H1 (cell line): ENCODE measurements at regions not wholly inside any gene's neighbourhood (a gene's known extent, or its start where the extent isn't known, plus 50 kb on each side); places are given as distances from the start of the nearest gene placed in this dataset.

Experiments
- CTCF ChIA-PET: fragments of 300-600 bp; sonication (Branson Sonifier 250); formaldehyde crosslinking; loops from one replicate; lab custom pipeline; 2021; ENCODE audit not compliant: partially characterized antibody; lab: Charles Lee
- POLR2A ChIA-PET: fragments of 300-600 bp; sonication (Branson Sonifier 250); formaldehyde crosslinking; loops from one replicate; lab custom pipeline; 2021; ENCODE audit warnings: inconsistent platforms; ENCODE audit not compliant: partially characterized antibody; lab: Charles Lee
- DNase-seq, 2 experiments: peaks; one replicate each; pipeline versions ENCODE4 v3.0.0 to v3.0.0-alpha.2; 2010 to 2022; ENCODE audit warnings: low spot score in 2 of 2, low read depth in 1 of 2, mixed read lengths in 1 of 2
- FAIRE-seq: peaks from 2 replicates; lab custom pipeline; 2011; peaks lifted over from hg19 to GRCh38; lab: Jason Lieb, UNC
- H2AFZ ChIP-seq: 2 replicates; pipeline ENCODE4 v1.8.1; 2012; ENCODE audit warnings: low read length, inconsistent platforms
- H2AK5ac ChIP-seq: 2 replicates; pipeline ENCODE4 v1.6.1; 2013; ENCODE audit warnings: low read depth, low read length
- H2BK120ac ChIP-seq: replicated peaks from 2 replicates; pipeline ENCODE3; 2013; ENCODE audit warnings: low read depth, low read length, inconsistent platforms
- H2BK12ac ChIP-seq: 2 replicates; pipeline ENCODE4 v1.6.1; 2013; ENCODE audit warnings: low read depth, low read length
- H2BK15ac ChIP-seq: 2 replicates; pipeline ENCODE4 v1.6.1; 2013; ENCODE audit warnings: low read length
- H2BK20ac ChIP-seq: 2 replicates; pipeline ENCODE4 v1.6.1; 2013; ENCODE audit warnings: low read length
- H2BK5ac ChIP-seq: 2 replicates; pipeline ENCODE4 v1.6.1; 2013; ENCODE audit warnings: low read depth, low read length
- H3K14ac ChIP-seq: 2 replicates; pipeline ENCODE4 v1.6.1; 2013; ENCODE audit warnings: inconsistent platforms; ENCODE audit not compliant: insufficient read length
- H3K18ac ChIP-seq: 2 replicates; pipeline ENCODE4 v1.6.1; 2013; ENCODE audit warnings: low read length; ENCODE audit errors: extremely low read depth
- H3K23ac ChIP-seq: 2 replicates; pipeline ENCODE4 v1.6.1; 2013; ENCODE audit warnings: inconsistent platforms; ENCODE audit not compliant: insufficient read length
- H3K23me2 ChIP-seq: 2 replicates; pipeline ENCODE4 v1.6.1; 2013; ENCODE audit warnings: low read depth, low read length
- H3K27ac ChIP-seq: 2 replicates; pipeline ENCODE4 v1.6.1; 2011; ENCODE audit warnings: low read depth, low read length, inconsistent platforms
- H3K27me3 ChIP-seq, 4 experiments: replicated peaks in 1 of 4; 1 replicate in 1 of 4; 2 replicates in 3 of 4; pipeline versions ENCODE4 v1.6.1 to v1.8.1; 2011 to 2013; ENCODE audit warnings: low read length in 3 of 4, mild to moderate bottlenecking in 3 of 4, inconsistent platforms in 2 of 4, mixed read lengths in 2 of 4, moderate library complexity in 1 of 4; ENCODE audit not compliant: control insufficient read depth in 3 of 4, insufficient read depth in 3 of 4; ENCODE audit errors: extremely low read depth in 1 of 4
- H3K36me3 ChIP-seq, 4 experiments: 2 replicates each; pipeline versions ENCODE4 v1.6.1 to v1.8.1; 2011 to 2013; ENCODE audit warnings: mild to moderate bottlenecking in 4 of 4, low read length in 3 of 4, moderate library complexity in 2 of 4, control low read depth in 1 of 4, inconsistent platforms in 1 of 4; ENCODE audit not compliant: insufficient read depth in 4 of 4, control insufficient read depth in 2 of 4
- H3K4ac ChIP-seq: replicated peaks from 2 replicates; pipeline ENCODE3; 2013; ENCODE audit warnings: low read length, low read depth, mixed read lengths, inconsistent platforms; ENCODE audit not compliant: insufficient read length
- H3K4me1 ChIP-seq, 4 experiments: replicated peaks in 1 of 4; 1 replicate in 1 of 4; 2 replicates in 3 of 4; pipeline versions ENCODE4 v1.6.1 to v1.8.1; 2011 to 2013; ENCODE audit warnings: low read length in 3 of 4, inconsistent platforms in 2 of 4, mixed read lengths in 1 of 4; ENCODE audit not compliant: insufficient read depth in 4 of 4, control insufficient read depth in 3 of 4
- H3K4me2 ChIP-seq, 2 experiments: 2 replicates each; pipeline versions ENCODE4 v1.6.1 to v1.8.1; 2011 to 2013; ENCODE audit warnings: low read depth in 2 of 2, low read length in 2 of 2, control low read depth in 1 of 2, inconsistent platforms in 1 of 2, mild to moderate bottlenecking in 1 of 2; ENCODE audit not compliant: insufficient read depth in 1 of 2
- H3K4me3 ChIP-seq, 4 experiments: fragments of 200-600, 300-600 bp in 1 of 4; sonication (generic), shearing (Covaris generic), sonication (Bioruptor Twin) in 1 of 4; 2 replicates each; pipeline versions ENCODE4 v1.5.1 to v1.8.1; 2011 to 2016; ENCODE audit warnings: low read length in 4 of 4, low read depth in 3 of 4, control low read depth in 2 of 4, inconsistent platforms in 2 of 4, mild to moderate bottlenecking in 2 of 4, mixed read lengths in 1 of 4, moderate library complexity in 1 of 4; ENCODE audit not compliant: insufficient read depth in 2 of 4; ENCODE audit errors: extremely low read depth in 1 of 4
- H3K56ac ChIP-seq: replicated peaks from 2 replicates; pipeline ENCODE3; 2013; ENCODE audit warnings: low read depth, mild to moderate bottlenecking, mixed read lengths, low read length, inconsistent platforms; ENCODE audit not compliant: insufficient read length
- H3K79me1 ChIP-seq: 2 replicates; pipeline ENCODE4 v1.6.1; 2013; ENCODE audit warnings: low read depth, low read length, control low read depth
- H3K79me2 ChIP-seq, 2 experiments: 2 replicates each; pipeline versions ENCODE4 v1.6.1 to v1.8.1; 2012 to 2013; ENCODE audit warnings: low read length in 2 of 2, mild to moderate bottlenecking in 2 of 2, inconsistent platforms in 1 of 2; ENCODE audit not compliant: insufficient read depth in 2 of 2, control insufficient read depth in 1 of 2
- H3K9ac ChIP-seq, 4 experiments: replicated peaks in 1 of 4; 1 replicate in 1 of 4; 2 replicates in 3 of 4; pipeline versions ENCODE4 v1.6.1 to v1.8.1; 2011 to 2013; ENCODE audit warnings: low read depth in 3 of 4, low read length in 3 of 4, control low read depth in 2 of 4, mild to moderate bottlenecking in 2 of 4, moderate library complexity in 2 of 4, inconsistent platforms in 1 of 4; ENCODE audit errors: extremely low read depth in 1 of 4
- H3K9me3 ChIP-seq, 2 experiments: 2 replicates each; pipeline versions ENCODE4 v1.6.1 to v1.8.1; 2012 to 2013; ENCODE audit warnings: mild to moderate bottlenecking in 2 of 2, moderate library complexity in 2 of 2, control low read depth in 1 of 2, inconsistent platforms in 1 of 2, low read depth in 1 of 2, low read length in 1 of 2, mixed read lengths in 1 of 2; ENCODE audit not compliant: insufficient read depth in 2 of 2
- H4K20me1 ChIP-seq, 2 experiments: replicated peaks in 1 of 2; 2 replicates each; pipeline versions ENCODE3 to v1.8.1; 2011 to 2013; ENCODE audit warnings: inconsistent platforms in 2 of 2, low read length in 2 of 2, mild to moderate bottlenecking in 1 of 2; ENCODE audit not compliant: insufficient read depth in 2 of 2, control insufficient read depth in 1 of 2
- H4K5ac ChIP-seq: 2 replicates; pipeline ENCODE4 v1.6.1; 2013; ENCODE audit warnings: low read length, low read depth, mixed read lengths, inconsistent platforms; ENCODE audit not compliant: insufficient read length
- H4K8ac ChIP-seq: 2 replicates; pipeline ENCODE4 v1.8.0; 2013; ENCODE audit warnings: mild to moderate bottlenecking, moderate library complexity, low read length, inconsistent platforms; ENCODE audit not compliant: insufficient read depth; ENCODE audit errors: extremely low read depth
- H4K91ac ChIP-seq: replicated peaks from 2 replicates; pipeline ENCODE3; 2013; ENCODE audit warnings: low read length, mixed read lengths, inconsistent platforms; ENCODE audit not compliant: insufficient read length
- BRCA1 ChIP-seq: IDR thresholded peaks from 2 replicates; pipeline ENCODE4 v1.6.1; 2012; ENCODE audit warnings: low read depth, low read length, improper control_type of control experiment
- EGR1 ChIP-seq: IDR thresholded peaks from 2 replicates; pipeline ENCODE4 v1.6.1; 2011; ENCODE audit warnings: low read depth, low read length, borderline replicate concordance
- EZH2 ChIP-seq: fragments of 200-600 bp; sonication (generic); IDR thresholded peaks from 2 replicates; pipeline ENCODE4 v1.7.1; 2012; ENCODE audit warnings: low read depth, mild to moderate bottlenecking, moderate library complexity, low read length, inconsistent platforms; ENCODE audit not compliant: severe bottlenecking
- HDAC6 ChIP-seq: IDR thresholded peaks from one replicate; pipeline ENCODE4 v1.7.1; 2012; ENCODE audit warnings: low read depth, mild to moderate bottlenecking, inconsistent platforms, low read length, moderate library complexity
- KDM4A ChIP-seq: IDR thresholded peaks from one replicate; pipeline ENCODE4 v1.7.1; 2012; ENCODE audit warnings: low read depth, mild to moderate bottlenecking, moderate library complexity, low read length, inconsistent platforms; ENCODE audit not compliant: severe bottlenecking
- RFX5 ChIP-seq: IDR thresholded peaks from 2 replicates; pipeline ENCODE4 v1.6.1; 2011; ENCODE audit warnings: low read depth, low read length, improper control_type of control experiment, borderline replicate concordance
- SP2 ChIP-seq: IDR thresholded peaks from 2 replicates; pipeline ENCODE4 v1.6.1; 2012; ENCODE audit warnings: mild to moderate bottlenecking, low read length, inconsistent platforms
- TCF12 ChIP-seq: IDR thresholded peaks from 2 replicates; pipeline ENCODE4 v1.6.1; 2011; ENCODE audit warnings: low read depth, mild to moderate bottlenecking, low read length
- TEAD4 ChIP-seq: IDR thresholded peaks from 2 replicates; pipeline ENCODE4 v1.6.1; 2012; ENCODE audit warnings: low read depth, low read length, inconsistent platforms, mixed read lengths
- TF ChIP-seq, protein P1 (sequence below): IDR thresholded peaks from 2 replicates; pipeline ENCODE4 v1.6.1; 2011; ENCODE audit warnings: low read depth, mild to moderate bottlenecking, low read length; ENCODE audit not compliant: insufficient read depth

DNA sequence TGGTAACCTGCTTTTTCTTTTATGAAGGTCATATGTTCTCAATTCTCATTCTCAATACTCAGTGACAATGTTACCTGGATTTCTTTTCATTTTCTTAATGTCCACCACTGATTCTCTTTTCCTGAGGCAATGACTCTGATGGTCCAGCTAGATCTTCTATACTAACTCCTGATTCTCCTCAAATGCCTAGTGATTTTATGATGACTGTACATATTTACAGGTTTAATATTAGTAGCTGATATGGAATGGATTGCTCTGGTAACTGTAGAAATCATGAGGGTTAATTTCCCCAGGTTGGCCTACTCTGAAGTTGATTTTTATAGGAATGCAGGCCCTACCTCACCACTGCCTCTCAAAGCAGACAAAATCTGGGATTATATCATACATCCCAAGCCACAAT is 308.6 kb upstream of the CNR1 start:
- no peaks in the 10 kb centered on the region for H3K27me3 ChIP-seq
- H3K27ac ChIP-seq: no peak overlapping the region
- FAIRE-seq: no peak
- no peaks in the 10 kb centered on the region for H3K79me2 ChIP-seq
- H4K20me1 ChIP-seq: no peaks in the 10 kb centered on the region
- H3K23ac ChIP-seq: no peak overlapping the region
- no peak overlapping the region for H2BK5ac ChIP-seq
- DNase-seq: no peak
- H3K4me2 ChIP-seq: no peak overlapping the region
- H3K56ac ChIP-seq: no peak overlapping the region
- H3K36me3 ChIP-seq: no peaks in the 10 kb centered on the region
- no peak overlapping the region for H2AFZ ChIP-seq
- peaks cover 0 to 2% (median 1%) of the 10 kb centered on the region in 4 experiments; a peak in 2 of 7 replicates for H3K4me1 ChIP-seq
- no peak overlapping the region for H2BK15ac ChIP-seq
- H2BK120ac ChIP-seq: no peak overlapping the region
- no peak overlapping the region for H3K14ac ChIP-seq
- peaks cover 7 to 13% of the 10 kb centered on the region in 2 experiments; a peak in 3 of 4 replicates for H3K9me3 ChIP-seq
- H4K8ac ChIP-seq: no peak overlapping the region
- H2BK20ac ChIP-seq: no peak overlapping the region
- ChIA-PET POLR2A (no interaction called here), CTCF (interaction anchor here (1.0 to 1.2 kb wide), 2 partner anchors 9 to 18 kb away, joined by 3 read pairs; no protein-coding TSS in a partner anchor)
- no peak overlapping the region for H3K18ac ChIP-seq
- no peak overlapping the region for H2BK12ac ChIP-seq
- H3K4ac ChIP-seq: no peak overlapping the region
- no peak overlapping the region for H3K9ac ChIP-seq
- no peak overlapping the region for H4K91ac ChIP-seq
- H4K5ac ChIP-seq: no peak overlapping the region
- H3K23me2 ChIP-seq: no peaks in the 10 kb centered on the region
- H3K4me3 ChIP-seq: no peak overlapping the region
- no peak for TF ChIP-seq EGR1
- TF ChIP-seq EZH2: no peak
- no peak for TF ChIP-seq HDAC6
- TF ChIP-seq, protein P1, sequence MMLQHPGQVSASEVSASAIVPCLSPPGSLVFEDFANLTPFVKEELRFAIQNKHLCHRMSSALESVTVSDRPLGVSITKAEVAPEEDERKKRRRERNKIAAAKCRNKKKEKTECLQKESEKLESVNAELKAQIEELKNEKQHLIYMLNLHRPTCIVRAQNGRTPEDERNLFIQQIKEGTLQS: no peak
- no peak for TF ChIP-seq KDM4A
- TF ChIP-seq TEAD4: no peak
- no peak for TF ChIP-seq BRCA1
- no peak for TF ChIP-seq SP2
- no peak for TF ChIP-seq RFX5
- TF ChIP-seq TCF12: no peak
- no peak overlapping the region for H2AK5ac ChIP-seq
- no peaks in the 10 kb centered on the region for H3K79me1 ChIP-seq
